ENCODE measurements at regions not wholly inside any gene's neighbourhood (a gene's known extent, or its start where the extent isn't known, plus 50 kb on each side); places are given as distances from the start of the nearest gene placed in this dataset.

- CTCF ChIA-PET = no interaction called here
- Histone ChIP-seq H3K27me3 (ENCODE audit: control insufficient read depth, insufficient read depth, low read length) (no peaks in the 10 kb centered on the region), H3K36me3 (ENCODE audit: control insufficient read depth, insufficient read depth, low read length) (no peaks in the 10 kb centered on the region), H3K4me3 (ENCODE audit: low read depth in 2 of 2, low read length in 2 of 2) (no peak overlapping the region), H3K9me3 (ENCODE audit: control insufficient read depth, insufficient read depth, low read depth, low read length) (no peaks in the 10 kb centered on the region), H3K4me1 (ENCODE audit: control insufficient read depth, insufficient read depth, low read length) (no peaks in the 10 kb centered on the region), H3K27ac (ENCODE audit: low read length) (no peak overlapping the region)
- no peak for DNase-seq (ENCODE audit: low read depth, low spot score)
- no peak for ATAC-seq
- in situ Hi-C loops (cut with HindIII; ENCODE audit: low pct_unique_long_range_greater_than_20kb, low sequenced_read_pairs) = no loop called here
- POLR2A ChIA-PET = no interaction called here
- no peak for TF ChIP-seq POLR2AphosphoS5 (IDR thresholded peaks at IDR 0.05; ENCODE audit: low read depth, low read length)
- no peak for TF ChIP-seq TCF7L2 (IDR thresholded peaks at IDR 0.05; ENCODE audit: low read depth, low read length)
- TF ChIP-seq REST (IDR thresholded peaks at IDR 0.05; ENCODE audit: insufficient read depth in 1 of 2, low read depth in 2 of 2, low read length in 1 of 2) = no peak
- intact Hi-C loops (cut with micrococcal nuclease; ENCODE audit: unreplicated experiment) = no loop called here
- BruUV-seq (replicated peaks) = no TSS peak
These were observed 75.6 kb upstream of the RFC3 start for GRCh38 chr13:33742321-33742720.

- DNase-seq (ENCODE audit: low read depth, low spot score) = no peak
- no peak for TF ChIP-seq SIN3A (IDR thresholded peaks at IDR 0.05; ENCODE audit: borderline replicate concordance, insufficient read depth, low read depth, low read length)
- no peak for TF ChIP-seq REST (IDR thresholded peaks at IDR 0.05; ENCODE audit: insufficient read depth in 1 of 2, low read depth in 2 of 2, low read length in 1 of 2)
- no peak for TF ChIP-seq TCF7L2 (IDR thresholded peaks at IDR 0.05; ENCODE audit: low read depth, low read length)
- TF ChIP-seq CTCF (IDR thresholded peaks at IDR 0.05) = no peak
- TF ChIP-seq POLR2AphosphoS5 (IDR thresholded peaks at IDR 0.05; ENCODE audit: low read depth, low read length) = no peak
- Histone ChIP-seq H3K27me3 (ENCODE audit: control insufficient read depth, insufficient read depth, low read length) (no peaks in the 10 kb centered on the region), H3K4me3 (ENCODE audit: low read depth in 2 of 2, low read length in 2 of 2) (no peak overlapping the region), H3K4me1 (ENCODE audit: control insufficient read depth, insufficient read depth, low read length) (no peaks in the 10 kb centered on the region), H3K9me3 (ENCODE audit: control insufficient read depth, insufficient read depth, low read depth, low read length) (no peaks in the 10 kb centered on the region), H3K36me3 (ENCODE audit: control insufficient read depth, insufficient read depth, low read length) (no peaks in the 10 kb centered on the region), H3K27ac (ENCODE audit: low read length) (no peak overlapping the region)
- intact Hi-C loops (cut with micrococcal nuclease; ENCODE audit: unreplicated experiment) = no loop called here
- no TSS peak for BruUV-seq (replicated peaks)
- ATAC-seq = no peak
- in situ Hi-C loops (cut with HindIII; ENCODE audit: low pct_unique_long_range_greater_than_20kb, low sequenced_read_pairs) = no loop called here
- POLR2A ChIA-PET = no interaction called here
- CTCF ChIA-PET = no interaction called here
These were observed 74.2 kb upstream of the RFC3 start for GRCh38 chr13:33743438-33744368.

Data from Panc1 (cell line).